Activated B cell treated with CpG ODN at 0.5 μM for 24 hours (primary cell): ENCODE measurements at regions not wholly inside any gene's neighbourhood (a gene's known extent, or its start where the extent isn't known, plus 50 kb on each side); places are given as distances from the start of the nearest gene placed in this dataset.

Experiments used
- ATAC-seq: fragments of 200-7000 bp; cut with Tn5 transposase; one replicate; pipeline ENCODE4 v1.10.0; 2021; ENCODE audit warnings: low read depth, mild to moderate bottlenecking, moderate library complexity
- CTCF ChIA-PET: fragments of 350-600 bp; sonication (Branson Sonifier 250); formaldehyde crosslinking; loops from one replicate; lab custom pipeline; 2021; ENCODE audit warnings: antibody characterized with exemption; lab: Charles Lee
- POLR2A ChIA-PET: fragments of 350-600 bp; sonication (Branson Sonifier 250); formaldehyde crosslinking; loops from one replicate; lab custom pipeline; 2021; ENCODE audit warnings: antibody characterized with exemption; lab: Charles Lee
- DNase-seq: peaks from one replicate; pipeline ENCODE4 v3.0.0; 2022
- H3K27ac Mint-ChIP-seq: one replicate; pipeline ENCODE4 v1.8.0; 2020; ENCODE audit warnings: mixed read lengths
- H3K27me3 Mint-ChIP-seq: one replicate; pipeline ENCODE4 v1.8.0; 2021; ENCODE audit warnings: mixed read lengths
- H3K36me3 Mint-ChIP-seq: one replicate; pipeline ENCODE4 v1.8.0; 2021; ENCODE audit warnings: low read depth, mixed read lengths
- H3K4me1 Mint-ChIP-seq: one replicate; pipeline ENCODE4 v1.8.0; 2021; ENCODE audit warnings: mixed read lengths
- H3K4me3 Mint-ChIP-seq: one replicate; pipeline ENCODE4 v1.8.0; 2020; ENCODE audit warnings: mild to moderate bottlenecking, mixed read lengths
- H3K9me3 Mint-ChIP-seq: one replicate; pipeline ENCODE4 v1.8.0; 2020; ENCODE audit warnings: mixed read lengths
- intact Hi-C: fragments of 100-400 bp; cut with micrococcal nuclease; formaldehyde crosslinking; loops from one replicate; pipeline ENCODE4 v1.15.1; 2024
- TF ChIP-seq, protein P1 (sequence below): fragments of 200-600 bp; IDR thresholded peaks from one replicate; pipeline ENCODE4 v1.8.0; 2022; ENCODE audit warnings: antibody characterized with exemption, mild to moderate bottlenecking

DNA sequence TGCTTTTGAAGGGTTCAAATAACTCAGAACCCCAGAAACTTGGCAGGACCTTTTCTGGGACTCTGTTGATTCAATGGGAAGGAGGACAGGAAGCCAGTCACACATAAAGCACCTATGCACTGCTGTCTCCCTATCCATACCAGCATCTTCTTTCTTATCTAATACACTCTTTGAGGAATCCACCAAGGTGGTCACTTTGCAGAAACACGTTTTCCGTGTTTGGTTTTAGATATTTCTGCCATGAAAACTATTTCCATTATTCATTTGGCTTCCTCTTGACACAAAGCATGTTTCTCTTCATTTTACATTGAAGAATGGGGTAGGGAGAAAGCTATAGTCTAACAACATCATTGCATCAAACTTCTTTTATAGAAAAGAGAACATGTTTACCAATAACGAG, 76.5 kb upstream of the NR3C1 start:
- Mint-ChIP-seq H3K27me3 (no peaks in the 10 kb centered on the region), H3K9me3 (no peaks in the 10 kb centered on the region), H3K27ac (no peak overlapping the region), H3K36me3 (no peaks in the 10 kb centered on the region), H3K4me3 (no peak overlapping the region), H3K4me1 (no peaks in the 10 kb centered on the region)
- no peak for DNase-seq
- ChIA-PET POLR2A (no interaction called here), CTCF (no interaction called here)
- no peak for ATAC-seq
- TF ChIP-seq, protein P1, sequence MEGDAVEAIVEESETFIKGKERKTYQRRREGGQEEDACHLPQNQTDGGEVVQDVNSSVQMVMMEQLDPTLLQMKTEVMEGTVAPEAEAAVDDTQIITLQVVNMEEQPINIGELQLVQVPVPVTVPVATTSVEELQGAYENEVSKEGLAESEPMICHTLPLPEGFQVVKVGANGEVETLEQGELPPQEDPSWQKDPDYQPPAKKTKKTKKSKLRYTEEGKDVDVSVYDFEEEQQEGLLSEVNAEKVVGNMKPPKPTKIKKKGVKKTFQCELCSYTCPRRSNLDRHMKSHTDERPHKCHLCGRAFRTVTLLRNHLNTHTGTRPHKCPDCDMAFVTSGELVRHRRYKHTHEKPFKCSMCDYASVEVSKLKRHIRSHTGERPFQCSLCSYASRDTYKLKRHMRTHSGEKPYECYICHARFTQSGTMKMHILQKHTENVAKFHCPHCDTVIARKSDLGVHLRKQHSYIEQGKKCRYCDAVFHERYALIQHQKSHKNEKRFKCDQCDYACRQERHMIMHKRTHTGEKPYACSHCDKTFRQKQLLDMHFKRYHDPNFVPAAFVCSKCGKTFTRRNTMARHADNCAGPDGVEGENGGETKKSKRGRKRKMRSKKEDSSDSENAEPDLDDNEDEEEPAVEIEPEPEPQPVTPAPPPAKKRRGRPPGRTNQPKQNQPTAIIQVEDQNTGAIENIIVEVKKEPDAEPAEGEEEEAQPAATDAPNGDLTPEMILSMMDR = no peak
- intact Hi-C loops = no loop called here

DNA sequence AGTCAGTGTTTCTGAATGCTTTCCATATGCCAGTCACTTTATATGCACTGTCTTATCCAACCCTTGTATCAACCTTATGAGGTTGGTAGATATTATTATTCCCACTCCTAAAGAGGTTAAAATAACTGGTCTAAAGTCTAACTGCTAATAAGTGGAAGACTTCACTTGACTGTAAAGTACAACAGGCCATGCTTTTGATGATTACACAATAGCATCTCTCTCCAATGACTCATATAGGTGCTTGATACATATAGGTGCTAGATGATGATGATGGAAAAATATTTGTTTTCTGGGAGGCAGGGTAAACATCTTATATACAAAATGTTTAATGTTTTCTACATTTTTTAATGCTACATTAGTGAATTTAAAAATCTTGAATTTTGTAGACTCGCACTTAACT, 75.9 kb upstream of the NR3C1 start:
- DNase-seq (no peak), ATAC-seq (no peak)
- intact Hi-C loops = no loop called here
- Mint-ChIP-seq H3K27ac (no peak overlapping the region), H3K9me3 (no peaks in the 10 kb centered on the region), H3K4me1 (no peaks in the 10 kb centered on the region), H3K4me3 (no peak overlapping the region), H3K36me3 (no peaks in the 10 kb centered on the region), H3K27me3 (no peaks in the 10 kb centered on the region)
- TF ChIP-seq, protein P1 = no peak
- CTCF ChIA-PET = no interaction called here
- POLR2A ChIA-PET = no interaction called here

DNA sequence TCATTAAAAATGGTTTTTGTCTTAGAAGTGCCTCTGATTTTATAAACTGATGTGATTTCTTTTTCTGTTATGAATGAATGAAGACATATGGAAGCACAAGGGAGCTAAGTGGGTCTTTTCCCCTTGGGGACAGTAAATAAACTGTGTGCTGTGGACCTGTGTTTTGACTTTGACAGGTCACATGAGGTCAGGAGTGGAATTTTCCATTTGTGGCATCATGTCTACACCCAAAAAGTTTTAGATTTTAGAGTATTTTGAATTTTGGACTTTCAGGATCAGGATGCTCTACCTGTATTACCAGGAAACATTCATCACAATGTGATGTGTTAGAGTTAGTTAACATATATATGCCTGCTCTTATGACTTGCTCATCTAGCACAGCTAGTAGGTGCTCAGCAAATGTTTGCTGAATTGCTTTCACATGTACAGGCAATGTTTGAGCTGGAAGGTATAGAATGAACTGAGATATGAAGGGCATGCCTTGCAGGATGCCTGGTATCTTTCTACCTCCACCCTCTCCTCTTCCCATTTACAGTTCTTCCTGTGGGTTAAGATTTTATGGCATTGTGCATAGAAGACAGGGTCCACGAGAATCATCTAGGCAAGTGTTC, 73.2 kb upstream of the NR3C1 start:
- Mint-ChIP-seq H3K27me3 (no peaks in the 10 kb centered on the region), H3K4me1 (no peaks in the 10 kb centered on the region), H3K4me3 (no peak overlapping the region), H3K9me3 (no peaks in the 10 kb centered on the region), H3K27ac (no peak overlapping the region), H3K36me3 (no peaks in the 10 kb centered on the region)
- no peak for ATAC-seq
- POLR2A ChIA-PET = no interaction called here
- TF ChIP-seq, protein P1 = no peak
- intact Hi-C loops = no loop called here
- no peak for DNase-seq
- CTCF ChIA-PET = no interaction called here

DNA sequence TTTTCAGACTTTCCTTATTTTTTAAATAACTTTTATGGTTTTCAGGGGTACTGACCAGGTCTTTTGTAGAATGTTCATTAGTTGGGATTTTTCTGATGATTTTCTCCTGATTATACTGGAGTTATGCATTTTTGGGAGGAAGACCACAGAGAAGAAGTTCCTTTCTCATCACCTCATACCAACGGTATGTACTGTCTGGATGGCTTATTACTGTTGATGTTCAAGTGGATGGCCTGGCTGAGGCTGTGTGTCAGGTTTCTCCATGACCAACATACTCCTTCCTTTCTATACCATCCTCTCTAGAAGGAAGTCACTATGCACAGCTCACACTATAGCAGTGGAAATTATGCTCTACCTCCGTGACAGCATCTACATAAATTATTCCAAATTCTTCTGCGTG, 71.1 kb upstream of the NR3C1 start:
- Mint-ChIP-seq H3K4me1 (no peaks in the 10 kb centered on the region), H3K9me3 (no peaks in the 10 kb centered on the region), H3K36me3 (no peaks in the 10 kb centered on the region), H3K27ac (no peak overlapping the region), H3K4me3 (no peak overlapping the region), H3K27me3 (no peaks in the 10 kb centered on the region)
- POLR2A ChIA-PET = no interaction called here
- TF ChIP-seq, protein P1 = no peak
- intact Hi-C loops = no loop called here
- ATAC-seq = no peak
- no peak for DNase-seq
- CTCF ChIA-PET = no interaction called here

DNA sequence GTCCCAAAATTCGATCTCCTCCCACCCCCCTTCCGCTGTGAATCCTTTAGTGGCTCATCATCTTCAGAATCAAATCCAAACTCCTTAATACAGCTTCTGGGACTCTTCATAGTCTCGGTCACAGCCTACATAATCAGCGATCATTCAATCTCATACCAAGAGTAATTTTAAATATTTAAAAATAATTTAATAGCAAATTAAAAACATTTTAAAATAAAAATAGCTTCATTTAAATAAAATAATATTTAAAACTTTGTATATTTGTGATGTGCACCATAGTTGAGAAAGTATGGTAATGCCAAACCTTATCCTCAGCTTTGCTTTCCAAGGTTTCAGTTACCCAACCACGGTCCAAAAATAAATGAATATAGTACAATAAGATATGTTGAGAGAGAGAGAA, 70.0 kb upstream of the NR3C1 start:
- H3K27ac Mint-ChIP-seq = no peak overlapping the region
- TF ChIP-seq, protein P1 = no peak
- CTCF ChIA-PET = no interaction called here
- no peaks in the 10 kb centered on the region for H3K36me3 Mint-ChIP-seq
- DNase-seq (no peak), ATAC-seq (no peak)
- no peaks in the 10 kb centered on the region for H3K9me3 Mint-ChIP-seq
- POLR2A ChIA-PET = no interaction called here
- intact Hi-C loops = no loop called here
- no peak overlapping the region for H3K4me3 Mint-ChIP-seq
- no peaks in the 10 kb centered on the region for H3K27me3 Mint-ChIP-seq
- no peaks in the 10 kb centered on the region for H3K4me1 Mint-ChIP-seq
